GM13977 (cell line): ENCODE measurements at regions not wholly inside any gene's neighbourhood (a gene's known extent, or its start where the extent isn't known, plus 50 kb on each side); places are given as distances from the start of the nearest gene placed in this dataset.

Source experiments
- DNase-seq: peaks from one replicate; pipeline ENCODE4 v3.0.0; 2012; ENCODE audit warnings: low spot score
- CTCF ChIP-seq: IDR thresholded peaks from 2 replicates; pipeline ENCODE4 v1.5.1; 2012; ENCODE audit warnings: mild to moderate bottlenecking, control low read depth; ENCODE audit not compliant: insufficient read depth; ENCODE audit errors: extremely low read depth, missing control alignments
- in situ Hi-C: fragments of 300-500 bp; cut with MboI; formaldehyde crosslinking; loops from one replicate; pipeline ENCODE4 v1.12.0; 2022; ENCODE audit warnings: low sequenced_read_pairs, low pct_unique_long_range_greater_than_20kb, mixed read lengths, inconsistent platforms; ENCODE audit not compliant: unreplicated experiment

- no peak for DNase-seq
- in situ Hi-C loops: no loop called here
- no peak for TF ChIP-seq CTCF
Measured at GRCh38 chr1:178572604-178573003, 59.7 kb downstream of the TEX35 start.

GRCh38 chr1:178573330-178573729, 60.4 kb downstream of the TEX35 start:
- in situ Hi-C loops: no loop called here
- no peak for DNase-seq
- TF ChIP-seq CTCF: no peak

- no peak for DNase-seq
- in situ Hi-C loops: no loop called here
- no peak for TF ChIP-seq CTCF
Measured at GRCh38 chr1:178574345-178574744, 61.4 kb downstream of the TEX35 start.

- no peak for TF ChIP-seq CTCF
- in situ Hi-C loops: no loop called here
- DNase-seq: no peak
Measured at GRCh38 chr1:178575611-178576361, 62.9 kb downstream of the TEX35 start.

GRCh38 chr1:178576841-178577240, 63.9 kb downstream of the TEX35 start:
- in situ Hi-C loops: no loop called here
- no peak for DNase-seq
- no peak for TF ChIP-seq CTCF

- in situ Hi-C loops: no loop called here
- TF ChIP-seq CTCF: no peak
- no peak for DNase-seq
Measured at GRCh38 chr1:178577882-178578281, 65.0 kb downstream of the TEX35 start.

GRCh38 chr1:178578541-178578940, 65.6 kb downstream of the TEX35 start:
- in situ Hi-C loops: no loop called here
- no peak for TF ChIP-seq CTCF
- DNase-seq: no peak
